SKM-1 treated with dmso at 0.1 percent for 144 hours (cell line): ENCODE measurements at regions not wholly inside any gene's neighbourhood (a gene's known extent, or its start where the extent isn't known, plus 50 kb on each side); places are given as distances from the start of the nearest gene placed in this dataset.

ENCODE experiments used
- DNase-seq: peaks from one replicate; lab custom pipeline; 2025; ENCODE audit not compliant: unreplicated experiment; lab: John Stamatoyannopoulos, UW

GRCh38 chr18:79609841-79610281 lies 69.7 kb upstream of the CTDP1 start:
- DNase-seq = no peak

- DNase-seq = no peak
Observed at GRCh38 chr18:79610461-79611039, 69.1 kb upstream of the CTDP1 start.

- no peak for DNase-seq
Observed at GRCh38 chr18:79611040-79611681, 68.4 kb upstream of the CTDP1 start.

- no peak for DNase-seq
Observed at GRCh38 chr18:79612291-79613108, 67.1 kb upstream of the CTDP1 start.

GRCh38 chr18:79613186-79613931 lies 66.2 kb upstream of the CTDP1 start:
- no peak for DNase-seq

GRCh38 chr18:79614211-79614955 lies 65.2 kb upstream of the CTDP1 start:
- no peak for DNase-seq

GRCh38 chr18:79615091-79615490 lies 64.5 kb upstream of the CTDP1 start:
- DNase-seq = no peak

GRCh38 chr18:79615586-79615985 lies 64.0 kb upstream of the CTDP1 start:
- DNase-seq = no peak

- no peak for DNase-seq
Observed at GRCh38 chr18:79616651-79617510, 62.7 kb upstream of the CTDP1 start.

GRCh38 chr18:79617511-79618500 lies 61.8 kb upstream of the CTDP1 start:
- no peak for DNase-seq

- no peak for DNase-seq
Observed at GRCh38 chr18:79620576-79621165, 58.9 kb upstream of the CTDP1 start.

- DNase-seq = no peak
Observed at GRCh38 chr18:79621501-79621900, 58.1 kb upstream of the CTDP1 start.

GRCh38 chr18:79622004-79622403 lies 57.6 kb upstream of the CTDP1 start:
- no peak for DNase-seq

- DNase-seq = no peak
Observed at GRCh38 chr18:79624356-79625170, 55.0 kb upstream of the CTDP1 start.

- peak; percentile 91 for DNase-seq
Observed at GRCh38 chr18:79625195-79625923, 54.2 kb upstream of the CTDP1 start.

- DNase-seq = no peak
Observed at GRCh38 chr18:79625924-79626561, 53.6 kb upstream of the CTDP1 start.
